GM12878 (cell line): ENCODE measurements at regions not wholly inside any gene's neighbourhood (a gene's known extent, or its start where the extent isn't known, plus 50 kb on each side); places are given as distances from the start of the nearest gene placed in this dataset.

Source experiments
- ATAC-seq: fragments of 200-7000 bp; cut with Tn5 transposase; 3 replicates; pipeline ENCODE4 v1.9.1; 2020; ENCODE audit warnings: mild to moderate bottlenecking, moderate library complexity
- BruUV-seq: library from RNA; stranded (reverse); fragments of 400-500 nt; replicated peaks from 2 replicates; lab custom pipeline; 2021; lab: Mats Ljungman, UMichigan
- CTCF ChIA-PET: fragments of 300-600 bp; sonication (Branson Sonifier 250); formaldehyde crosslinking; extraction: SDS; loops from one replicate; lab custom pipeline; 2021; ENCODE audit warnings: inconsistent platforms; lab: Yijun Ruan, JAX
- POLR2A ChIA-PET: fragments of 350-600 bp; formaldehyde crosslinking; extraction: SDS; loops from one replicate; lab custom pipeline; 2021; ENCODE audit warnings: inconsistent platforms; lab: Charles Lee
- RAD21 ChIA-PET: fragments of 300-600 bp; sonication (Branson Sonifier 250); formaldehyde crosslinking; loops from one replicate; lab custom pipeline; 2023; ENCODE audit warnings: antibody characterized with exemption; ENCODE audit not compliant: unreplicated experiment; lab: Charles Lee
- SMC1A ChIA-PET: fragments of 300-600 bp; sonication (Branson Sonifier 250); formaldehyde crosslinking; loops from one replicate; lab custom pipeline; 2023; ENCODE audit not compliant: unreplicated experiment, uncharacterized antibody; lab: Charles Lee
- DNase-seq: peaks from one replicate; pipeline ENCODE4 v3.0.0-alpha.2; 2011; ENCODE audit warnings: low read depth, low spot score
- FAIRE-seq: peaks from 3 replicates; lab custom pipeline; 2011; peaks lifted over from hg19 to GRCh38; lab: Jason Lieb, UNC
- H2AFZ ChIP-seq: 2 replicates; pipeline ENCODE4 v1.6.0; 2011; ENCODE audit warnings: low read depth, low read length, control low read depth; ENCODE audit not compliant: control insufficient read depth
- H3K27ac ChIP-seq: 2 replicates; pipeline ENCODE4 v1.5.1; 2011; ENCODE audit warnings: control low read depth; ENCODE audit not compliant: control insufficient read depth, insufficient read depth
- H3K27me3 ChIP-seq, 2 experiments: replicated peaks in 1 of 2; 2 replicates each; pipeline versions ENCODE4 v1.6.0 to v1.6.1; 2011; ENCODE audit warnings: low read length in 1 of 2; ENCODE audit not compliant: control insufficient read depth in 2 of 2, insufficient read depth in 2 of 2
- H3K36me3 ChIP-seq, 2 experiments: 2 replicates each; pipeline ENCODE4 v1.5.1; 2011; ENCODE audit warnings: low read length in 1 of 2; ENCODE audit not compliant: control insufficient read depth in 2 of 2, insufficient read depth in 2 of 2
- H3K4me1 ChIP-seq: 2 replicates; pipeline ENCODE4 v1.6.1; 2011; ENCODE audit warnings: mild to moderate bottlenecking, low read length, moderate library complexity, mixed read lengths; ENCODE audit not compliant: control insufficient read depth, insufficient read depth
- H3K4me2 ChIP-seq: 2 replicates; pipeline ENCODE4 v1.6.0; 2011; ENCODE audit warnings: control low read depth; ENCODE audit not compliant: control insufficient read depth, insufficient read depth
- H3K4me3 ChIP-seq: fragments of 200-600 bp; sonication (generic); 2 replicates; pipeline ENCODE4 v1.5.1; 2016
- H3K79me2 ChIP-seq: 2 replicates; pipeline ENCODE4 v1.6.0; 2011; ENCODE audit warnings: low read length; ENCODE audit not compliant: control insufficient read depth, insufficient read depth
- H3K9ac ChIP-seq: 2 replicates; pipeline ENCODE4 v1.8.0; 2011; ENCODE audit warnings: low read length, control low read depth, mixed read lengths; ENCODE audit not compliant: control insufficient read depth, insufficient read depth
- H3K9me3 ChIP-seq: replicated peaks from 3 replicates; pipeline ENCODE4 v1.5.1; 2011; ENCODE audit warnings: mild to moderate bottlenecking, low read length; ENCODE audit not compliant: control insufficient read depth, insufficient read depth
- H4K20me1 ChIP-seq: 2 replicates; pipeline ENCODE4 v1.6.0; 2011; ENCODE audit not compliant: control insufficient read depth, insufficient read depth
- BCL11A ChIP-seq: IDR thresholded peaks from 2 replicates; pipeline ENCODE4 v1.6.1; 2011; ENCODE audit warnings: low read depth, low read length
- CEBPB ChIP-seq, 2 experiments: fragments of 150-350 bp in 1 of 2; IDR thresholded peaks; 2 replicates each; pipeline ENCODE4 v1.6.1; 2012 to 2014; ENCODE audit warnings: low read depth in 2 of 2, low read length in 2 of 2, borderline replicate concordance in 1 of 2, inconsistent platforms in 1 of 2
- CHD2 ChIP-seq: IDR thresholded peaks from 2 replicates; pipeline ENCODE4 v1.6.1; 2011; ENCODE audit warnings: low read depth, low read length, improper control_type of control experiment, borderline replicate concordance
- EGR1 ChIP-seq, 2 experiments: IDR thresholded peaks; 1 replicate in 1 of 2; 2 replicates in 1 of 2; pipeline ENCODE4 v1.6.1; 2011 to 2012; ENCODE audit warnings: low read depth in 2 of 2, low read length in 2 of 2, borderline replicate concordance in 1 of 2, mild to moderate bottlenecking in 1 of 2, moderate library complexity in 1 of 2
- IKZF1 ChIP-seq: fragments of 450-650 bp; conservative IDR thresholded peaks from 2 replicates; pipeline ENCODE4 v1.6.1; 2017; ENCODE audit warnings: antibody characterized with exemption, mild to moderate bottlenecking
- LARP7 ChIP-seq: fragments of 450-650 bp; IDR thresholded peaks from 2 replicates; pipeline ENCODE4 v1.6.1; 2017; ENCODE audit warnings: mild to moderate bottlenecking
- MYB ChIP-seq: fragments of 150-350 bp; IDR thresholded peaks from 2 replicates; pipeline ENCODE4 v1.6.1; 2014; ENCODE audit warnings: mild to moderate bottlenecking, low read depth, low read length, borderline replicate concordance
- NR2C1 ChIP-seq: fragments of 450-650 bp; IDR thresholded peaks from 2 replicates; pipeline ENCODE4 v1.6.1; 2017; ENCODE audit warnings: antibody characterized with exemption, mild to moderate bottlenecking, moderate library complexity
- POLR2AphosphoS5 ChIP-seq: IDR thresholded peaks from 2 replicates; pipeline ENCODE4 v1.6.1; 2011; ENCODE audit warnings: mild to moderate bottlenecking, low read length, inconsistent platforms
- RELB ChIP-seq: fragments of 450-650 bp; IDR thresholded peaks from 2 replicates; pipeline ENCODE4 v1.6.1; 2017; ENCODE audit warnings: low read depth, mild to moderate bottlenecking, moderate library complexity
- TCF12 ChIP-seq: IDR thresholded peaks from 2 replicates; pipeline ENCODE4 v1.6.1; 2011; ENCODE audit warnings: low read depth, mild to moderate bottlenecking, low read length
- WRNIP1 ChIP-seq: IDR thresholded peaks from 2 replicates; pipeline ENCODE4 v1.6.1; 2011; ENCODE audit warnings: low read depth, low read length, improper control_type of control experiment, borderline replicate concordance
- ZNF217 ChIP-seq: fragments of 450-650 bp; IDR thresholded peaks from 2 replicates; pipeline ENCODE4 v1.6.1; 2017; ENCODE audit warnings: antibody characterized with exemption, mild to moderate bottlenecking
- ZNF24 ChIP-seq: fragments of 450-650 bp; IDR thresholded peaks from 2 replicates; pipeline ENCODE4 v1.6.1; 2017; ENCODE audit warnings: antibody characterized with exemption, mild to moderate bottlenecking
- WGBS: methylation state at CpG from one replicate; pipeline ENCODE4 v1.1.6; 2016; ENCODE audit warnings: low lambda C conversion rate; ENCODE audit not compliant: insufficient replicate concordance, insufficient coverage; ENCODE audit errors: missing lambda C conversion rate; 5-methylcytosine and 5-hydroxymethylcytosine counted together
- in situ Hi-C: fragments of 300-500 bp; cut with MboI; formaldehyde crosslinking; loops from 9 replicates; pipeline ENCODE4 v1.14.3; 2018; ENCODE audit warnings: mixed read lengths
- intact Hi-C: fragments of 100-400 bp; cut with micrococcal nuclease; formaldehyde crosslinking; loops from one replicate; pipeline ENCODE4 v1.14.2; 2022; ENCODE audit not compliant: unreplicated experiment
- TF ChIP-seq, protein P1 (sequence below): fragments of 450-650 bp; formaldehyde crosslinking; IDR thresholded peaks from 2 replicates; pipeline ENCODE4 v1.5.0; 2022; ENCODE audit warnings: mild to moderate bottlenecking, missing genetic modification characterization
- TF ChIP-seq, protein P2 (sequence below): fragments of 450-650 bp; IDR thresholded peaks from 2 replicates; pipeline ENCODE4 v1.6.1; 2017; ENCODE audit warnings: mild to moderate bottlenecking, moderate library complexity

DNA sequence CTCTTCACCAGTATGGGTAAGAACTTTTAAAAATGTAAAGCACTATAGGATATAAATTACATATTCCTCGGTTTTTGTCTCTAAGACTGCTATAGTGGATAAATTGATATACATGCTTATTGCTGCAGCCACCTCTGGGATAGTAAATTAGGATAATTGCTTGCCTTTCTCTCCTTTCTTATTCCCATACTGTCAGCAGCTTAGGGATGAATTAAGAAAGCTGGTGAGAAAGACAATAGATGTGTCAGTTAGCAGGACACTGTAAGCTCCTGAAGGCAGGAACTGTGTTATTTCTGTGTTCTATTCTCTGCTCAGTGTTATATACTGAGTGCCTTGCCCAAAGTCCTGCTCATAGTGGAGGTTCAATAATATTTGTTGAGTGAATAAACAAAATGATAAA is 828.6 kb upstream of the ACVR2A start (continued):
- TF ChIP-seq, protein P1, sequence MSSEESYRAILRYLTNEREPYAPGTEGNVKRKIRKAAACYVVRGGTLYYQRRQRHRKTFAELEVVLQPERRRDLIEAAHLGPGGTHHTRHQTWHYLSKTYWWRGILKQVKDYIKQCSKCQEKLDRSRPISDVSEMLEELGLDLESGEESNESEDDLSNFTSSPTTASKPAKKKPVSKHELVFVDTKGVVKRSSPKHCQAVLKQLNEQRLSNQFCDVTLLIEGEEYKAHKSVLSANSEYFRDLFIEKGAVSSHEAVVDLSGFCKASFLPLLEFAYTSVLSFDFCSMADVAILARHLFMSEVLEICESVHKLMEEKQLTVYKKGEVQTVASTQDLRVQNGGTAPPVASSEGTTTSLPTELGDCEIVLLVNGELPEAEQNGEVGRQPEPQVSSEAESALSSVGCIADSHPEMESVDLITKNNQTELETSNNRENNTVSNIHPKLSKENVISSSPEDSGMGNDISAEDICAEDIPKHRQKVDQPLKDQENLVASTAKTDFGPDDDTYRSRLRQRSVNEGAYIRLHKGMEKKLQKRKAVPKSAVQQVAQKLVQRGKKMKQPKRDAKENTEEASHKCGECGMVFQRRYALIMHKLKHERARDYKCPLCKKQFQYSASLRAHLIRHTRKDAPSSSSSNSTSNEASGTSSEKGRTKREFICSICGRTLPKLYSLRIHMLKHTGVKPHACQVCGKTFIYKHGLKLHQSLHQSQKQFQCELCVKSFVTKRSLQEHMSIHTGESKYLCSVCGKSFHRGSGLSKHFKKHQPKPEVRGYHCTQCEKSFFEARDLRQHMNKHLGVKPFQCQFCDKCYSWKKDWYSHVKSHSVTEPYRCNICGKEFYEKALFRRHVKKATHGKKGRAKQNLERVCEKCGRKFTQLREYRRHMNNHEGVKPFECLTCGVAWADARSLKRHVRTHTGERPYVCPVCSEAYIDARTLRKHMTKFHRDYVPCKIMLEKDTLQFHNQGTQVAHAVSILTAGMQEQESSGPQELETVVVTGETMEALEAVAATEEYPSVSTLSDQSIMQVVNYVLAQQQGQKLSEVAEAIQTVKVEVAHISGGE (CRISPR knock-in tag), result no peak
- no peak for TF ChIP-seq ZNF217
- no peak for TF ChIP-seq CHD2

DNA sequence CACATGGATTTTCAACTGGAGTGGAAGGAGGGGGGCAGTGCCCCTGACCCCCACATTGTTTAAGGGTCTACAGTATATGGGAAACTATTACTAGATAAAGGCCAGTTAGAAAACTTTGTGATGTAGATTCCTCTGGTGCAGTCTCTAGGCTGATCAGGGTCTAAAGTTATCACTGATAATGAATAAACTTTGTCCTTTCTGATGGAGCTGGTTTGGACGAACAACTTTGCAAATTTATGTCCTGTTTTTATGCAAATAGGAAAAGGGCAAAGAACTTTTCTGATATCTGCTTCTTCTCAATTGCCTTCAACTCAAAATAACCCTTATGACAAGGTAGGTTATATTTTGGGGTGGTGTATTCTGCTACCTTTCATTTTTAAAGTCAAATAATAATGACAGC is 829.2 kb upstream of the ACVR2A start:
- no peaks in the 10 kb centered on the region; the same call in 2 of the 3 replicates for H3K9me3 ChIP-seq
- no peaks in the 10 kb centered on the region for H3K4me1 ChIP-seq
- no peaks in the 10 kb centered on the region; a peak in 1 of 4 replicates for H3K27me3 ChIP-seq
- ChIA-PET SMC1A (interaction anchor here (1.1 kb wide), 1 partner anchor 815 kb away, joined by 3 read pairs; no protein-coding TSS in a partner anchor), RAD21 (no interaction called here), CTCF (no interaction called here), POLR2A (no interaction called here)
- WGBS, result 0% methylated on average over 1 of the region's 1 CpG
- H3K79me2 ChIP-seq, result no peaks in the 10 kb centered on the region
- H4K20me1 ChIP-seq, result no peaks in the 10 kb centered on the region
- in situ Hi-C loops, result no loop called here
- H3K36me3 ChIP-seq, result no peaks in the 10 kb centered on the region
- no TSS peak for BruUV-seq
- H2AFZ ChIP-seq, result no peak overlapping the region
- intact Hi-C loops, result no loop called here
- H3K27ac ChIP-seq, result no peak overlapping the region
- H3K4me2 ChIP-seq, result no peak overlapping the region
- no peak overlapping the region for H3K4me3 ChIP-seq
- ATAC-seq, result no peak
- no peak for DNase-seq
- no peak for FAIRE-seq
- no peak overlapping the region for H3K9ac ChIP-seq
- TF ChIP-seq WRNIP1 (no peak), CEBPB (IDR thresholded peaks at IDR 0.05; ENCODE audit: borderline replicate concordance in 1 of 2, low read depth in 2 of 2, low read length in 2 of 2) (no peak), LARP7 (no peak), ZNF24 (no peak), RELB (no peak), BCL11A (no peak), TCF12 (no peak), MYB (no peak), EGR1 (IDR thresholded peaks at IDR 0.05; ENCODE audit: borderline replicate concordance in 1 of 2, low read depth in 2 of 2, low read length in 2 of 2) (no peak), POLR2AphosphoS5 (no peak), NR2C1 (no peak), IKZF1 (no peak)
- TF ChIP-seq, protein P2, sequence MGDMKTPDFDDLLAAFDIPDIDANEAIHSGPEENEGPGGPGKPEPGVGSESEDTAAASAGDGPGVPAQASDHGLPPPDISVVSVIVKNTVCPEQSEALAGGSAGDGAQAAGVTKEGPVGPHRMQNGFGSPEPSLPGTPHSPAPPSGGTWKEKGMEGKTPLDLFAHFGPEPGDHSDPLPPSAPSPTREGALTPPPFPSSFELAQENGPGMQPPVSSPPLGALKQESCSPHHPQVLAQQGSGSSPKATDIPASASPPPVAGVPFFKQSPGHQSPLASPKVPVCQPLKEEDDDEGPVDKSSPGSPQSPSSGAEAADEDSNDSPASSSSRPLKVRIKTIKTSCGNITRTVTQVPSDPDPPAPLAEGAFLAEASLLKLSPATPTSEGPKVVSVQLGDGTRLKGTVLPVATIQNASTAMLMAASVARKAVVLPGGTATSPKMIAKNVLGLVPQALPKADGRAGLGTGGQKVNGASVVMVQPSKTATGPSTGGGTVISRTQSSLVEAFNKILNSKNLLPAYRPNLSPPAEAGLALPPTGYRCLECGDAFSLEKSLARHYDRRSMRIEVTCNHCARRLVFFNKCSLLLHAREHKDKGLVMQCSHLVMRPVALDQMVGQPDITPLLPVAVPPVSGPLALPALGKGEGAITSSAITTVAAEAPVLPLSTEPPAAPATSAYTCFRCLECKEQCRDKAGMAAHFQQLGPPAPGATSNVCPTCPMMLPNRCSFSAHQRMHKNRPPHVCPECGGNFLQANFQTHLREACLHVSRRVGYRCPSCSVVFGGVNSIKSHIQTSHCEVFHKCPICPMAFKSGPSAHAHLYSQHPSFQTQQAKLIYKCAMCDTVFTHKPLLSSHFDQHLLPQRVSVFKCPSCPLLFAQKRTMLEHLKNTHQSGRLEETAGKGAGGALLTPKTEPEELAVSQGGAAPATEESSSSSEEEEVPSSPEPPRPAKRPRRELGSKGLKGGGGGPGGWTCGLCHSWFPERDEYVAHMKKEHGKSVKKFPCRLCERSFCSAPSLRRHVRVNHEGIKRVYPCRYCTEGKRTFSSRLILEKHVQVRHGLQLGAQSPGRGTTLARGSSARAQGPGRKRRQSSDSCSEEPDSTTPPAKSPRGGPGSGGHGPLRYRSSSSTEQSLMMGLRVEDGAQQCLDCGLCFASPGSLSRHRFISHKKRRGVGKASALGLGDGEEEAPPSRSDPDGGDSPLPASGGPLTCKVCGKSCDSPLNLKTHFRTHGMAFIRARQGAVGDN, result no peak
